ENCODE measurements at regions not wholly inside any gene's neighbourhood (a gene's known extent, or its start where the extent isn't known, plus 50 kb on each side); places are given as distances from the start of the nearest gene placed in this dataset.

DNA sequence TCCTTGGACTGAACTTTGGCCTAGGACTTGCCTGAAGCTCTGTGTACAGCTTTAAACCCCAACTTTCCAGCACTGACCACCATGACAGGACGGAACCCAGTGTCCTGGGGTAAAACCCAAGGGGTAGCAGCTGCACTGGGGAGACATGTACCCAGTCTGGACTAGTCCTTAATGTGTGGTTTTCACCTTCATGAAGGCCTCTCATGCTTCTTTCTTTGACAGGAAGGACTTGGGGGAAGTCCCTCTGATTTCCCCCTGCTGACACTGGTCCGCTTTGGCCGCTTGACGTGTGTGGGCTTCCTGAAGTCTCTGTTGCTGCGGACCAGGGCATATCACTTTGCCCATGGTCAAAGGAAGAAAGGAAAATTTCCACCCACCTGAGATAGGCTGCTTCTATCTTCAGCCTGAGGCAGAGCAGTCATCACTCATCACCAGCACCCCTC lies 66.3 kb upstream of the PRDX6 start:
- peaks cover 9% of the 10 kb centered on the region for H3K9me1 ChIP-seq (ENCODE audit: insufficient read depth, low read length)

More for the DNA sequence above, 66.3 kb upstream of the PRDX6 start:
- peak overlapping the region; percentile 94 for H2BK20ac ChIP-seq (ENCODE audit: low read depth, low read length)
- H2BK120ac ChIP-seq (ENCODE audit: low read depth, low read length), result peak overlapping the region; percentile 85
- H3K9ac ChIP-seq (ENCODE audit: low read depth, low read length), result no peak overlapping the region
- H4K20me1 ChIP-seq (ENCODE audit: insufficient read depth, low read length), result no peaks in the 10 kb centered on the region
- dilution Hi-C loops (cut with HindIII; ENCODE audit: low sequenced_read_pairs, unreplicated experiment), result no loop called here
- no CpG with 5 or more reads among the region's 5 CpGs for WGBS, 2 experiments (ENCODE audit: extremely low coverage in 2 of 2, insufficient read length in 1 of 2)
- no peak overlapping the region; the same call in 1 of the 2 replicates for H3K4me2 ChIP-seq (ENCODE audit: low read depth, low read length)
- ATAC-seq (ENCODE audit: low read depth) (no peak), DNase-seq (no peak)
- peak overlapping the region; percentile 75 for H4K91ac ChIP-seq (ENCODE audit: insufficient read depth, low read depth, low read length)
- H2AFZ ChIP-seq (replicated peaks; ENCODE audit: low read length, poor library complexity), result no peak overlapping the region
- peak overlapping the region; percentile 91 for H2BK15ac ChIP-seq (ENCODE audit: low read depth, low read length)
- peaks cover 10% of the 10 kb centered on the region for H3K4me1 ChIP-seq (ENCODE audit: control insufficient read depth, insufficient read depth, low read length)
- BruUV-seq (replicated peaks), result no TSS peak
- peak overlapping the region; percentile 76 for H3K14ac ChIP-seq (replicated peaks; ENCODE audit: low read depth, low read length)
- peak overlapping the region; percentile 49 for H3K23ac ChIP-seq (ENCODE audit: low read depth, low read length)
- H3K4ac ChIP-seq (ENCODE audit: low read depth, low read length), result peak overlapping the region; percentile 91
- no peak overlapping the region for H2AK9ac ChIP-seq (replicated peaks; ENCODE audit: low read depth, low read length, poor library complexity)
- no peaks in the 10 kb centered on the region for H3K36me3 ChIP-seq (ENCODE audit: control insufficient read depth, insufficient read depth, low read length)
- ChIA-PET CTCF (no interaction called here), POLR2A (ENCODE audit: unreplicated experiment) (no interaction called here)
- TF ChIP-seq, protein P1, sequence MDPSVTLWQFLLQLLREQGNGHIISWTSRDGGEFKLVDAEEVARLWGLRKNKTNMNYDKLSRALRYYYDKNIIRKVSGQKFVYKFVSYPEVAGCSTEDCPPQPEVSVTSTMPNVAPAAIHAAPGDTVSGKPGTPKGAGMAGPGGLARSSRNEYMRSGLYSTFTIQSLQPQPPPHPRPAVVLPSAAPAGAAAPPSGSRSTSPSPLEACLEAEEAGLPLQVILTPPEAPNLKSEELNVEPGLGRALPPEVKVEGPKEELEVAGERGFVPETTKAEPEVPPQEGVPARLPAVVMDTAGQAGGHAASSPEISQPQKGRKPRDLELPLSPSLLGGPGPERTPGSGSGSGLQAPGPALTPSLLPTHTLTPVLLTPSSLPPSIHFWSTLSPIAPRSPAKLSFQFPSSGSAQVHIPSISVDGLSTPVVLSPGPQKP (IDR thresholded peaks at IDR 0.05; ENCODE audit: borderline replicate concordance, low read depth, low read length), result no peak
- TF ChIP-seq MAZ (IDR thresholded peaks at IDR 0.05; ENCODE audit: borderline replicate concordance, low read depth, low read length) (no peak), RAD21 (IDR thresholded peaks at IDR 0.05; ENCODE audit: low read length) (no peak), POLR2A (IDR thresholded peaks at IDR 0.05; ENCODE audit: low read depth, low read length) (no peak), BHLHE40 (IDR thresholded peaks at IDR 0.05; ENCODE audit: low read depth, low read length) (no peak), SMC3 (IDR thresholded peaks at IDR 0.05; ENCODE audit: low read depth, low read length) (no peak), CEBPB (IDR thresholded peaks at IDR 0.05; ENCODE audit: low read depth, low read length) (no peak), NFE2L2 (IDR thresholded peaks at IDR 0.05; ENCODE audit: low read depth, low read length) (no peak), CHD1 (IDR thresholded peaks at IDR 0.05; ENCODE audit: low read depth, low read length) (no peak), MAFK (IDR thresholded peaks at IDR 0.05; ENCODE audit: low read depth, low read length) (no peak), FOS (IDR thresholded peaks at IDR 0.05; ENCODE audit: low read depth, low read length) (no peak), USF2 (IDR thresholded peaks at IDR 0.05; ENCODE audit: low read depth, low read length) (no peak), RFX5 (IDR thresholded peaks at IDR 0.05; ENCODE audit: low read depth, low read length) (no peak), MXI1 (IDR thresholded peaks at IDR 0.05; ENCODE audit: borderline replicate concordance, low read depth, low read length) (no peak), RCOR1 (IDR thresholded peaks at IDR 0.05; ENCODE audit: insufficient replicate concordance, low read length) (no peak)
- TF ChIP-seq, protein P2, sequence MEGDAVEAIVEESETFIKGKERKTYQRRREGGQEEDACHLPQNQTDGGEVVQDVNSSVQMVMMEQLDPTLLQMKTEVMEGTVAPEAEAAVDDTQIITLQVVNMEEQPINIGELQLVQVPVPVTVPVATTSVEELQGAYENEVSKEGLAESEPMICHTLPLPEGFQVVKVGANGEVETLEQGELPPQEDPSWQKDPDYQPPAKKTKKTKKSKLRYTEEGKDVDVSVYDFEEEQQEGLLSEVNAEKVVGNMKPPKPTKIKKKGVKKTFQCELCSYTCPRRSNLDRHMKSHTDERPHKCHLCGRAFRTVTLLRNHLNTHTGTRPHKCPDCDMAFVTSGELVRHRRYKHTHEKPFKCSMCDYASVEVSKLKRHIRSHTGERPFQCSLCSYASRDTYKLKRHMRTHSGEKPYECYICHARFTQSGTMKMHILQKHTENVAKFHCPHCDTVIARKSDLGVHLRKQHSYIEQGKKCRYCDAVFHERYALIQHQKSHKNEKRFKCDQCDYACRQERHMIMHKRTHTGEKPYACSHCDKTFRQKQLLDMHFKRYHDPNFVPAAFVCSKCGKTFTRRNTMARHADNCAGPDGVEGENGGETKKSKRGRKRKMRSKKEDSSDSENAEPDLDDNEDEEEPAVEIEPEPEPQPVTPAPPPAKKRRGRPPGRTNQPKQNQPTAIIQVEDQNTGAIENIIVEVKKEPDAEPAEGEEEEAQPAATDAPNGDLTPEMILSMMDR (conservative IDR thresholded peaks at IDR 0.05; ENCODE audit: low read depth, low read length), result no peak
- in situ Hi-C loops (cut with MboI; ENCODE audit: low sequenced_read_pairs), result loop anchor here (10.0 kb wide), 1 partner anchor 586 kb away; no protein-coding TSS in a partner anchor
- no peaks in the 10 kb centered on the region for H3K79me1 ChIP-seq (ENCODE audit: low read depth in 1 of 2, low read length in 2 of 2)
- H4K5ac ChIP-seq (ENCODE audit: low read depth, low read length), result peak overlapping the region; percentile 8
- peak overlapping the region; percentile 2 for H2BK5ac ChIP-seq (ENCODE audit: low read depth, low read length, poor library complexity, severe bottlenecking)
- H2AK5ac ChIP-seq (ENCODE audit: low read depth, low read length), result peak overlapping the region; percentile 93; the same call in 1 of the 2 replicates
- no peak overlapping the region for H3K56ac ChIP-seq (ENCODE audit: extremely low read depth, insufficient read depth, low read length)
- H3K9me3 ChIP-seq (ENCODE audit: control insufficient read depth, insufficient read depth, low read length), result no peaks in the 10 kb centered on the region
- peak overlapping the region; percentile 56; the same call in 1 of the 2 replicates for H3K18ac ChIP-seq (ENCODE audit: low read depth, low read length)
- intact Hi-C loops (cut with micrococcal nuclease), result no loop called here
- H3K27ac ChIP-seq (ENCODE audit: insufficient read depth, low read length), result no peak overlapping the region
- peak overlapping the region in 1 of 2 experiments; percentile 53; a peak in 2 of 4 replicates for H4K8ac ChIP-seq (ENCODE audit: low read depth in 2 of 2, low read length in 2 of 2)
- H3K4me3 ChIP-seq (ENCODE audit: insufficient read depth, low read depth, low read length), result no peak overlapping the region
- no peaks in the 10 kb centered on the region for H3K27me3 ChIP-seq (ENCODE audit: control insufficient read depth, insufficient read depth, low read length)

Measured in IMR-90 (cell line).